Fibroblast of lung (primary cell): ENCODE measurements at regions not wholly inside any gene's neighbourhood (a gene's known extent, or its start where the extent isn't known, plus 50 kb on each side); places are given as distances from the start of the nearest gene placed in this dataset.
A peak's percentile ranks its signal among the peaks of the same experiment; 100 is the strongest.
"Not testable (repeated sequence)": the region's sequence is repeated elsewhere in the genome, so short reads cannot be mapped to it uniquely, and the experiment has no call there.

ENCODE experiments used
- DNase-seq, 2 donors: peaks; one replicate each; pipeline versions ENCODE4 v3.0.0 to v3.0.0-alpha.2; 2010; ENCODE audit warnings: low read depth in 2 of 2
- H2AFZ ChIP-seq: 2 replicates; pipeline ENCODE4 v1.5.1; 2012; ENCODE audit warnings: low read length, control low read depth, inconsistent platforms
- H3K27ac ChIP-seq: 2 replicates; pipeline ENCODE4 v1.5.1; 2011; ENCODE audit warnings: low read length, control low read depth; ENCODE audit not compliant: insufficient read depth
- H3K27me3 ChIP-seq: 2 replicates; pipeline ENCODE4 v1.5.1; 2011; ENCODE audit warnings: mild to moderate bottlenecking, low read length; ENCODE audit not compliant: control insufficient read depth, insufficient read depth
- H3K36me3 ChIP-seq: 2 replicates; pipeline ENCODE4 v1.5.1; 2011; ENCODE audit warnings: low read length; ENCODE audit not compliant: control insufficient read depth, insufficient read depth
- H3K4me1 ChIP-seq: 2 replicates; pipeline ENCODE4 v1.5.1; 2011; ENCODE audit warnings: low read length; ENCODE audit not compliant: control insufficient read depth, insufficient read depth; ENCODE audit errors: extremely low read depth
- H3K4me2 ChIP-seq: 2 replicates; pipeline ENCODE4 v1.5.1; 2011; ENCODE audit warnings: low read length, control low read depth; ENCODE audit not compliant: insufficient read depth; ENCODE audit errors: extremely low read depth
- H3K4me3 ChIP-seq, 4 experiments: fragments of 200-600 bp in 1 of 4; sonication (generic) in 1 of 4; replicated peaks in 1 of 4; 2 replicates each; pipeline ENCODE4 v1.5.1; 2011 to 2016; ENCODE audit warnings: low read length in 4 of 4, low read depth in 3 of 4, mild to moderate bottlenecking in 3 of 4, control low read depth in 2 of 4, inconsistent platforms in 1 of 4, mixed read lengths in 1 of 4; ENCODE audit not compliant: insufficient read depth in 1 of 4; ENCODE audit errors: control extremely low read depth in 1 of 4
- H3K79me2 ChIP-seq: 2 replicates; pipeline ENCODE4 v1.5.1; 2012; ENCODE audit warnings: mild to moderate bottlenecking, low read length, inconsistent platforms; ENCODE audit not compliant: control insufficient read depth, insufficient read depth
- H3K9ac ChIP-seq: 2 replicates; pipeline ENCODE4 v1.5.1; 2011; ENCODE audit warnings: mild to moderate bottlenecking, low read length, control low read depth; ENCODE audit not compliant: insufficient read depth
- H3K9me3 ChIP-seq: 2 replicates; pipeline ENCODE4 v1.5.1; 2012; ENCODE audit warnings: low read depth, low read length; ENCODE audit not compliant: control insufficient read depth, insufficient read depth
- H4K20me1 ChIP-seq: 2 replicates; pipeline ENCODE4 v1.5.1; 2011; ENCODE audit warnings: low read length; ENCODE audit not compliant: control insufficient read depth, insufficient read depth; ENCODE audit errors: extremely low read depth
- EZH2 ChIP-seq: IDR thresholded peaks from 2 replicates; pipeline ENCODE4 v1.5.1; 2012; ENCODE audit warnings: low read length, control low read depth, mild to moderate bottlenecking; ENCODE audit errors: missing control alignments
- TF ChIP-seq, protein P1 (sequence below), 2 donors: IDR thresholded peaks in 1 of 2; conservative IDR thresholded peaks in 1 of 2; 1 replicate in 1 of 2; 2 replicates in 1 of 2; pipeline ENCODE4 v1.5.1; 2011 to 2012; ENCODE audit warnings: low read length in 2 of 2, control low read depth in 1 of 2, inconsistent platforms in 1 of 2, low read depth in 1 of 2, mild to moderate bottlenecking in 1 of 2

DNA sequence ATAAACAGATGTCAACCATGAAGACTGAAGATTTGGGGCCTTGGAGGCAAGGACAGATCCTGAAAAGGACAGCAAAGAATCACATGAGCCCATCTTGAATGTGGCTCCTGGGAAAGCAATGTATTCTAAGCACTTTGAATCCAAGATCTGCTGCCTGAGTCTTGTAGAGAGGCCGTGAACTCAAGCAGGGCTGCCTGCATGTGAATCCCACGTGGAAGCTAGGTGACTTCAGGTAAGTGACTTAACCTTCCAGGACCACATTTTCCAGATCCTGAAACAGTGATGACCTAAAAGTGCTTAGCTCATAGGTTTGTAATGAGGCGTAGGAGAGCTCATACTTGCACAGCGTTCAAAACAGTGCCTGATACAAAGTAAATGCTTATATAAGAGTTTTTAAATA lies 373.0 kb upstream of the SALL1 start:
- no peak for DNase-seq
- H4K20me1 ChIP-seq = no peaks in the 10 kb centered on the region
- no peak overlapping the region for H3K9ac ChIP-seq
- no peaks in the 10 kb centered on the region for H3K9me3 ChIP-seq
- no peaks in the 10 kb centered on the region for H3K27me3 ChIP-seq
- no peak overlapping the region for H2AFZ ChIP-seq
- H3K27ac ChIP-seq = no peak overlapping the region
- no peak for TF ChIP-seq EZH2
- H3K4me2 ChIP-seq = no peak overlapping the region
- no peak overlapping the region for H3K4me3 ChIP-seq
- no peaks in the 10 kb centered on the region for H3K4me1 ChIP-seq
- H3K79me2 ChIP-seq = no peaks in the 10 kb centered on the region
- H3K36me3 ChIP-seq = no peaks in the 10 kb centered on the region

DNA sequence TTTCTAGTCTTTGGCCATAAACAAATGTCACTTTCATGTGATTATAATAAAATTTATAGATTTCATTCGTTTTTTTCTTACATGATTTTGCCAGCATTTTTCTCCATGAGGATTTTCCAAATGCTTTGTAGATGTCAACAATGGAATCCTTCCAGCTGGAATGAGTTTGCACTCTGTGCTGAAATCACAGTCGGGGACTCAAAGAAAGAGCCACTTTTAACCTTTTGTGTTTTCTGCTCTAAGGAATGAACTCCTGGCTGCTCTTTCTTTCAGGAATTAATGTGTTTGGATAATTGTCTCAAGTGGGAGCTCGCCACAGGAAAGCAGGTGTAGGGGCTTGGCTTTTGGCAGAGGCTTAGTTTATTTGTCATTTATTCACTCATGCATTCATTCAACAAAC lies 372.3 kb upstream of the SALL1 start:
- no peaks in the 10 kb centered on the region for H4K20me1 ChIP-seq
- no peak overlapping the region for H3K9ac ChIP-seq
- H3K4me1 ChIP-seq = no peaks in the 10 kb centered on the region
- H3K9me3 ChIP-seq = no peaks in the 10 kb centered on the region
- no peaks in the 10 kb centered on the region for H3K27me3 ChIP-seq
- H3K4me2 ChIP-seq = no peak overlapping the region
- no peak overlapping the region for H3K27ac ChIP-seq
- no peaks in the 10 kb centered on the region for H3K36me3 ChIP-seq
- H2AFZ ChIP-seq = no peak overlapping the region
- TF ChIP-seq, protein P1, sequence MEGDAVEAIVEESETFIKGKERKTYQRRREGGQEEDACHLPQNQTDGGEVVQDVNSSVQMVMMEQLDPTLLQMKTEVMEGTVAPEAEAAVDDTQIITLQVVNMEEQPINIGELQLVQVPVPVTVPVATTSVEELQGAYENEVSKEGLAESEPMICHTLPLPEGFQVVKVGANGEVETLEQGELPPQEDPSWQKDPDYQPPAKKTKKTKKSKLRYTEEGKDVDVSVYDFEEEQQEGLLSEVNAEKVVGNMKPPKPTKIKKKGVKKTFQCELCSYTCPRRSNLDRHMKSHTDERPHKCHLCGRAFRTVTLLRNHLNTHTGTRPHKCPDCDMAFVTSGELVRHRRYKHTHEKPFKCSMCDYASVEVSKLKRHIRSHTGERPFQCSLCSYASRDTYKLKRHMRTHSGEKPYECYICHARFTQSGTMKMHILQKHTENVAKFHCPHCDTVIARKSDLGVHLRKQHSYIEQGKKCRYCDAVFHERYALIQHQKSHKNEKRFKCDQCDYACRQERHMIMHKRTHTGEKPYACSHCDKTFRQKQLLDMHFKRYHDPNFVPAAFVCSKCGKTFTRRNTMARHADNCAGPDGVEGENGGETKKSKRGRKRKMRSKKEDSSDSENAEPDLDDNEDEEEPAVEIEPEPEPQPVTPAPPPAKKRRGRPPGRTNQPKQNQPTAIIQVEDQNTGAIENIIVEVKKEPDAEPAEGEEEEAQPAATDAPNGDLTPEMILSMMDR (conservative IDR thresholded peaks at IDR 0.05 in 1 of 2, IDR thresholded peaks at IDR 0.05 in 1 of 2; ENCODE audit: low read depth in 1 of 2, low read length in 2 of 2) = no peak
- DNase-seq = peak; percentile 39 to 81
- H3K4me3 ChIP-seq = no peak overlapping the region
- no peaks in the 10 kb centered on the region for H3K79me2 ChIP-seq

DNA sequence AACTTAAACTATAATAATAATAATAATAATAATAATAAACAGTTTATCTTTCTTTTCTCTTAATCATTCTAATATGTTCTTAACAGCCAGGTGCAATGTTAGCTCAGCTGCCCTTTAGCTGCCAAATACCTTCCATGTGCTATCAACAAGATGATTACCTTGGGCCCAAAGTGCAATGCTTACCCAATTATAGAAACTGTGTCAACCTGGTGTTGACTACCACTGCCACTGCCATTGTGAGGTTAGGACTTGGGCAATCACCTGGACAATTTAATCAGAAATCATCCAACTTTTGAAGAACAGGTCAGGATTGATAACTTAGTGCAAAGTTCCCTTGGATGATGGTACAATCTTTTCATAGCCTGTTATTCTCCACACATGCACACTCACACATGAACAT lies 371.8 kb upstream of the SALL1 start:
- H2AFZ ChIP-seq = no peak overlapping the region
- H3K27ac ChIP-seq = no peak overlapping the region
- H3K4me3 ChIP-seq = no peak overlapping the region
- H3K79me2 ChIP-seq = no peaks in the 10 kb centered on the region
- H3K27me3 ChIP-seq = no peaks in the 10 kb centered on the region
- no peaks in the 10 kb centered on the region for H3K36me3 ChIP-seq
- H4K20me1 ChIP-seq = no peaks in the 10 kb centered on the region
- no peaks in the 10 kb centered on the region for H3K4me1 ChIP-seq
- no peak for DNase-seq
- no peak overlapping the region for H3K9ac ChIP-seq
- TF ChIP-seq EZH2 = no peak
- TF ChIP-seq, protein P1 (conservative IDR thresholded peaks at IDR 0.05 in 1 of 2, IDR thresholded peaks at IDR 0.05 in 1 of 2; ENCODE audit: low read depth in 1 of 2, low read length in 2 of 2) = no peak
- no peaks in the 10 kb centered on the region for H3K9me3 ChIP-seq
- H3K4me2 ChIP-seq = no peak overlapping the region

DNA sequence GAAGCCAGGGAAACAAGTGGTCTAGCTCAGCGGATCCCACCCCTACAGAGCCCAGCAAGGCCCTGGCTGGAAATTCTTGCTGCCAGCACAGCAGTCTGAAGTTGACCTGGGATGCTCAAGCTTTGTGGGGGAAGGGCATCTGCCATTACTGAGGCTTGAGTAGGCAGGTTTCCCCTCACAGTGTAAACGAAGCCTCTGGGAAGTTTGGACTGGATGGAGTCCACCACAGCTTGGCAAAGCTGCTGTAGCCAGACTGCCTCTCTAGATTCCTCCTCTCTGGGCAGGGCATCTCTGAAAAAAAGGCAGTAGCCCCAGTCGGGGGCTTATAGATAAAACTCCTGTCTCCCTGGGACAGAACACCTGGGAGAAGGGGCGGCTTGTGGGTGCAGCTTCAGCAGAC lies 365.9 kb upstream of the SALL1 start:
- not testable (repeated sequence) for H3K4me2 ChIP-seq, H3K27me3 ChIP-seq, H3K36me3 ChIP-seq

More for the DNA sequence above, 365.9 kb upstream of the SALL1 start:
- H3K9me3 ChIP-seq, H2AFZ ChIP-seq, H3K4me1 ChIP-seq, H3K79me2 ChIP-seq, DNase-seq, H3K27ac ChIP-seq, H3K9ac ChIP-seq, H4K20me1 ChIP-seq, H3K4me3 ChIP-seq: not testable (repeated sequence)
